GM19035 (cell line): ENCODE measurements at regions not wholly inside any gene's neighbourhood (a gene's known extent, or its start where the extent isn't known, plus 50 kb on each side); places are given as distances from the start of the nearest gene placed in this dataset.

Experiments used
- ATAC-seq: cut with Tn5 transposase; IDR thresholded peaks from one replicate; pipeline ENCODE4 v1.9.1; 2021; ENCODE audit not compliant: unreplicated experiment

- ATAC-seq, result no peak
Measured at GRCh38 chr6:28732052-28732451, 191.7 kb downstream of the TRIM27 start.

- ATAC-seq, result no peak
Measured at GRCh38 chr6:28734443-28734959, 189.3 kb downstream of the TRIM27 start.

DNA sequence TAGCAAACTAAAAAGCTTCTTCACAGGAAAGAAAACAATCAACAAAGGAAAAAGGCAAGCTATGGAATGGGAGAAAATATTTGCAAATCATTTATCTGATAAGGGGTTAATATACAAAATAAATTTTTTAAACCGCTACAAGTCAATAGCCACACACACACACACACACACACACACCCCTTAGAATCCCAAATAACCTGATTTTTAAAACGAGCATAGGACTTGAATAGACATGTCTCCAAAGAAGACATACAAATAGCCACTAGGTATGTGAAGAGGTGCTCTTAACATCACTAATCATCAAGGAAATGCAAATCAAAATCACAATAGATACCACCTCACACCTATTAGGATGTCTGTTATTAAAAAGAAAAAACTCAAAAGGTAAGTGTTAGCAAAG, 187.7 kb downstream of the TRIM27 start:
- ATAC-seq, result no peak

- no peak for ATAC-seq
Measured at GRCh38 chr6:28737750-28738395, 185.9 kb downstream of the TRIM27 start.

GRCh38 chr6:28738396-28738765, 185.4 kb downstream of the TRIM27 start:
- ATAC-seq, result no peak

GRCh38 chr6:28741363-28741762, 182.4 kb downstream of the TRIM27 start:
- ATAC-seq, result no peak

DNA sequence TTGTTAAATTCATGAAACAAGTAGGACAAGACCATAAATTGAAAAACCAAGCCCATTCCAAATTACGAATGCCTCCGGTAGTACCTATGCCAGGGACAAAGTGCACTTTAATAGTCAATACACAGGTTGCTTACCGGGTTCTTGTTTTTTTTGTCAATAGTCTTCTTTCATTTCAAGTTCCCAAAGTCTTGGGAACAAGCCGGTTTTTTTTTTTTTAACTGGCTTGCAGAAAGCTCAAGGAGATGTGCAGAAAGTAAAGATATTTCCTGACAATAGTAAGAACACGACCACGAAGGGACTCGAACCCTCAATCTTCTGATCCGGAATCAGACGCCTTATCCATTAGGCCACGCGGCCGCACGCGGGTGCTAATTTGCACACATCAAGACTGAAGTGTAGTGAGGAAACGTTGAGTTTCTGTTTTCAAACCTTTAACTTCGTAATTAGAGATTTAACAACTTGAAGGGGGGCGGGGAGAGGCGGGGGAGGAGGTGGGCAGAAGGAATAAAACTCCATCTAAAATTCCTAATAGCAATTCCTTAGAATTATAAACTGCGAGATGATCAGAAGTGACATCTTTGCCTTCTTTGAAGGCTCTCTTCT, 181.0 kb downstream of the TRIM27 start:
- ATAC-seq, result no peak

- ATAC-seq, result no peak
Measured at GRCh38 chr6:28743271-28743789, 180.5 kb downstream of the TRIM27 start.

DNA sequence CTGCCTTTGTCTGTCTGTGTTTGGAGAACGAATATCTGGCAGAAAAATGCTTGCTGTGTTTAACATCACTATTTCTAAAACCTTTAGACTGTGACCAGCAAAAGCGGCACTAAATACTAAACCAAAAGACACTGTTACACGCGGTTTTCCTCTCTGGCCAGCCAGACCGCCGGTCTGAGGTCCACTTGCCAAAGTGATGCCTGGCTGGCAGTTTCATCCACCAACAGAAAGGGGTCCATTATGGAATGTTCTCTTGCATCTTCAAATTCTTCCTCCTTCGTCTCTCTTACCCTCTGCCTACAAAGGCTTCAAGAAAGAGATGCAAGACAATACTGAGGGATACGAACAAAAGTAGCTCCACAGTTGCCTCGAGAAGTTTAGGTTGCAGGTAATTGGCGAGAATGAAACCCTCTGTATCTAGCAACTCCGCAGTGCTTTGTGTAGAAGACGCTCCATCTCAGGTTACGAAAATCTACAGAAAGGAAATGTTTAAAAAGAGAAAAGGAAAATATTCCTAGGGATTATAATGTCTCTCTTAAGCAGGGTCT, 176.6 kb downstream of the TRIM27 start:
- no peak for ATAC-seq

GRCh38 chr6:28747631-28748157, 176.1 kb downstream of the TRIM27 start:
- ATAC-seq, result no peak

DNA sequence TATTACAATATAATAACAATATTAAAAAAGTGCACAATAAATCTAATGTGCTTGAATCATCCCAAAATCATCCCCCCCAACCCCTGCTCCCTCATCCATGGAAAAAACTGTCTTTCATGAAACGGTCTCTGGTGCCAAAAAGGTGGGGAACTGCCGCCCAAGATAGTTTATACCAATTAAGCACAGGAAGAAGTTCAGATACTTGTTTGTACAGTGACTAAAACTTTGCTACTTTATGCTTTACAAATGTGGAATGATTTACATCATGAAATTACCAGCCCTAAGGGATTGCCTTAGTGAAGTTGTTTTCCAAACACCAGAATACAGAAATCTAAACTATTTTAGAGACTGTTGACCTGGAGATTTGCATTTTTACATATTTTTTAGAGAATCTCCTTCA, 175.6 kb downstream of the TRIM27 start:
- no peak for ATAC-seq

DNA sequence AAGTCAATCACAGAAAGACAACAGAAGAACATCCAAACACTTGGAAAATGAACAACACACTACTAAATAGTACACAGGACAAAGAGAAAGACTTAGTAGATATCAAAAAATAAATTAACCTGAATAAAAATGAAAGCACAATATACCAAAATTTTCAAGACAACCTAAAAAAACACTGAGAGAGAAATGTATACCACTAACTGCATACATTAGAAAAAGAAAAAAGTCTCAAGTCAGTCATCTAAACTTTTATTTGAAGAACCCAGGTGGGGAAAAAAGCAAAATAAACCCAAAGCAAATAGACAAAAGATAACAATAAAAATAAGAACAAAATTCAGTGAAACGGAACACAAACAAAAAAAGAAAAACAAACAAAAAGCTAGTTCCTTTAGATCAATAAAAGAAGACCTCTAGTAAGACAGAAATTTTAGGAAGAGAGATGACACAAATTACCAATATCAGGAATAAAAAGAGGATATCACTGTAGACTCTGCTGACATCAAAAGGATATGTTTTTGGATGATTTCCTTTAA, 172.8 kb downstream of the TRIM27 start:
- ATAC-seq, result no peak

GRCh38 chr6:28751514-28751913, 172.3 kb downstream of the TRIM27 start:
- no peak for ATAC-seq

DNA sequence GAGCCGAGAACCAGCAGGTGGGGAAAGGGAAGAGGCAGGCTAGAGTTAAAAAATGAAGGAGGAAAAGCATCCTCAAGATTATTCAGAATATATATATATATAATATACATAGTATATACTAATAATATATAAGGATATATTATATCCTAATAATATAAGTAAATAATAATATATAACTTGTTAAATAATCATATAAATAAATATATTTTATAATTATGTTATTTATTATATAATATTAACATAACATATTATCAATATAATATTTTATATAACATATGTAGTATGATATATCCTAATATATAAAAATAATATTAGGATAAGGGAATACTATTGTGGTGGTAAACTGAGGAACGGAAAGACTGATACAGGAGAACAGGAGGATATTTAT, 171.8 kb downstream of the TRIM27 start:
- ATAC-seq, result no peak

- no peak for ATAC-seq
Measured at GRCh38 chr6:28757429-28758045, 166.2 kb downstream of the TRIM27 start.

GRCh38 chr6:28758046-28758817, 165.6 kb downstream of the TRIM27 start:
- ATAC-seq, result no peak

- no peak for ATAC-seq
Measured at GRCh38 chr6:28758818-28759235, 165.0 kb downstream of the TRIM27 start.

GRCh38 chr6:28764014-28764723, 159.6 kb downstream of the TRIM27 start:
- no peak for ATAC-seq

DNA sequence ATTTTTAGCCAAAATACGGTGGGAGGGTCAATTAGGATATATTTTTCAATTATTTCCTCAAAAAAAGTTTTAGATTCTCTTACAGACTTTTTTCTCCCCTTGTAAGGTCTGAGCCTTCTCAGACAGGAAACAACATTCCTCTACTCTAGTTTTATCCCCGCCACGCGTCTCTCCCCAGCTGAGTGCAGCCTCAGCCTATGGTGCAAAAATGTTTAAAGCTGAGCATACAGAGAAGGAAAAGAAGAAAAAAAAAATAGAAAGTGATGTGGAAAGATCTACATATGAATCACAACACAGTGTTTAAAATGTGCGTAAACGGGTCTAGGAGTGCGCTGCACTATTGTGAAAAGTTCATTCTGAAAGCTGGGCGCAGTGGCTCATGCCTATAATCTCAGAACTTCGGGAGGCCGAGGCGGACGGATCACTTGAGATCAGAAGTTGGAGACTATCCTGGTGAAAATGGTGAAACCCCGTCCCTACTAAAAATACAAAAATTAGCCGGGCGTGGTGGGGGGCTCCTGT, 159.0 kb downstream of the TRIM27 start:
- no peak for ATAC-seq

GRCh38 chr6:28765978-28766351, 157.8 kb downstream of the TRIM27 start:
- no peak for ATAC-seq
